K562 (cell line): ENCODE measurements at regions not wholly inside any gene's neighbourhood (a gene's known extent, or its start where the extent isn't known, plus 50 kb on each side); places are given as distances from the start of the nearest gene placed in this dataset.

Source experiments
- ATAC-seq: fragments of 200-7000 bp; cut with Tn5 transposase; 3 replicates; pipeline ENCODE4 v1.9.1; 2020; ENCODE audit warnings: moderate library complexity
- BruUV-seq: library from RNA; stranded (reverse); fragments of 400-500 nt; replicated peaks from 2 replicates; lab custom pipeline; 2021; lab: Mats Ljungman, UMichigan
- CTCF ChIA-PET: fragments of 300-600 bp; formaldehyde crosslinking; extraction: SDS; loops from one replicate; lab custom pipeline; 2021; ENCODE audit warnings: low intra/inter-chr PET ratio; lab: Yijun Ruan, JAX
- POLR2A ChIA-PET: fragments of 300-600, 350-650 bp; sonication (Branson Sonifier 250); formaldehyde crosslinking; extraction: SDS; loops from one replicate; lab custom pipeline; 2021; ENCODE audit warnings: antibody characterized with exemption, inconsistent platforms; lab: Yijun Ruan, JAX
- DNase-seq, 4 experiments: peaks; one replicate each; pipeline versions ENCODE4 v3.0.0 to v3.0.0-alpha.2; 2011 to 2018; ENCODE audit warnings: low spot score in 3 of 4, mixed read lengths in 3 of 4; ENCODE audit errors: extremely low read depth in 1 of 4
- FAIRE-seq: peaks from 2 replicates; lab custom pipeline; 2011; peaks lifted over from hg19 to GRCh38; lab: Jason Lieb, UNC
- H2AFZ ChIP-seq: 2 replicates; pipeline ENCODE4 v1.6.0; 2011; ENCODE audit warnings: low read depth, low read length, control low read depth, inconsistent platforms
- H3K27ac ChIP-seq: fragments of 200-600 bp; 3 replicates; pipeline ENCODE4 v1.8.0; 2011; ENCODE audit warnings: low read depth, mild to moderate bottlenecking, control low read depth, inconsistent platforms, low read length, moderate library complexity, mixed read lengths; ENCODE audit errors: extremely low read depth
- H3K27me3 ChIP-seq, 2 experiments: fragments of 300-600 bp in 1 of 2; 2 replicates in 1 of 2; 3 replicates in 1 of 2; pipeline versions ENCODE4 v1.6.0 to v1.8.0; 2011; ENCODE audit warnings: inconsistent platforms in 2 of 2, low read length in 2 of 2, mild to moderate bottlenecking in 1 of 2, mixed read lengths in 1 of 2, moderate library complexity in 1 of 2; ENCODE audit not compliant: control insufficient read depth in 2 of 2, insufficient read depth in 2 of 2
- H3K36me3 ChIP-seq: fragments of 300-600 bp; 3 replicates; pipeline ENCODE4 v1.8.0; 2011; ENCODE audit warnings: mild to moderate bottlenecking, low read length, inconsistent platforms; ENCODE audit not compliant: control insufficient read depth, insufficient read depth
- H3K4me1 ChIP-seq, 2 experiments: fragments of 200-600 bp in 1 of 2; replicated peaks in 1 of 2; 2 replicates in 1 of 2; 3 replicates in 1 of 2; pipeline versions ENCODE4 v1.5.1 to v1.8.0; 2011; ENCODE audit warnings: inconsistent platforms in 2 of 2, low read length in 2 of 2, mild to moderate bottlenecking in 1 of 2, mixed read lengths in 1 of 2, moderate library complexity in 1 of 2; ENCODE audit not compliant: control insufficient read depth in 2 of 2, insufficient read depth in 2 of 2
- H3K4me2 ChIP-seq: 2 replicates; pipeline ENCODE4 v1.6.1; 2011; ENCODE audit warnings: low read length, control low read depth, inconsistent platforms, mixed read lengths; ENCODE audit not compliant: insufficient read depth
- H3K4me3 ChIP-seq: fragments of 200-600 bp; sonication (generic), shearing (Covaris generic); 2 replicates; pipeline ENCODE4 v1.5.1; 2016; ENCODE audit warnings: control low read depth, inconsistent platforms
- H3K79me2 ChIP-seq: fragments of 200-600 bp; 3 replicates; pipeline ENCODE4 v1.8.0; 2011; ENCODE audit warnings: low read length, inconsistent platforms; ENCODE audit not compliant: control insufficient read depth, insufficient read depth
- H3K9ac ChIP-seq, 2 experiments: 2 replicates each; pipeline versions ENCODE4 v1.6.0 to v1.6.1; 2011; ENCODE audit warnings: low read depth in 2 of 2, low read length in 2 of 2, control low read depth in 1 of 2, inconsistent platforms in 1 of 2, mild to moderate bottlenecking in 1 of 2, mixed read lengths in 1 of 2; ENCODE audit not compliant: insufficient read depth in 1 of 2
- H3K9me1 ChIP-seq: one replicate; pipeline ENCODE4 v1.6.0; 2011; ENCODE audit warnings: inconsistent platforms, mild to moderate bottlenecking, low read length, moderate library complexity; ENCODE audit not compliant: control insufficient read depth, insufficient read depth
- H3K9me3 ChIP-seq: replicated peaks from 2 replicates; pipeline ENCODE4 v1.5.1; 2011; ENCODE audit warnings: low read depth, low read length, inconsistent platforms; ENCODE audit not compliant: control insufficient read depth, insufficient read depth
- H4K20me1 ChIP-seq: replicated peaks from 2 replicates; pipeline ENCODE4 v1.6.1; 2011; ENCODE audit warnings: low read length, inconsistent platforms, mixed read lengths; ENCODE audit not compliant: control insufficient read depth, insufficient read depth
- BRCA1 ChIP-seq, 2 experiments: fragments of 450-650 bp in 1 of 2; sonication (generic) in 1 of 2; formaldehyde crosslinking in 1 of 2; IDR thresholded peaks; 2 replicates each; pipeline versions ENCODE4 v1.5.0 to v1.6.1; 2017 to 2020; ENCODE audit warnings: mild to moderate bottlenecking in 1 of 2, missing genetic modification reagents in 1 of 2
- BRD4 ChIP-seq: fragments of 200-600 bp; sonication (generic); IDR thresholded peaks from 2 replicates; pipeline ENCODE4 v1.6.1; 2017; ENCODE audit warnings: inconsistent platforms
- BRD9 ChIP-seq: fragments of 450-650 bp; IDR thresholded peaks from 2 replicates; pipeline ENCODE4 v1.6.1; 2018; ENCODE audit warnings: low read depth; ENCODE audit not compliant: partially characterized antibody
- CBFA2T3 ChIP-seq: fragments of 450-650 bp; IDR thresholded peaks from 2 replicates; pipeline ENCODE4 v1.6.1; 2017
- CEBPB ChIP-seq: fragments of 450-650 bp; IDR thresholded peaks from 2 replicates; pipeline ENCODE4 v1.6.1; 2016; ENCODE audit warnings: missing genetic modification characterization, missing compliant biosample characterization
- CEBPG ChIP-seq, 3 experiments: fragments of 200-800 bp in 1 of 3; sonication (Bioruptor generic) in 1 of 3; sonication (generic) in 1 of 3; formaldehyde crosslinking in 1 of 3; IDR thresholded peaks in 2 of 3; conservative IDR thresholded peaks in 1 of 3; 2 replicates each; pipeline versions ENCODE4 v1.6.1 to v1.8.0; 2016 to 2022; ENCODE audit warnings: missing compliant biosample characterization in 2 of 3, missing genetic modification characterization in 2 of 3, mild to moderate bottlenecking in 1 of 3, missing genetic modification reagents in 1 of 3
- CSDE1 ChIP-seq, 2 experiments: fragments of 450-650 bp; IDR thresholded peaks; 2 replicates each; pipeline ENCODE4 v1.6.1; 2016; ENCODE audit warnings: mild to moderate bottlenecking in 1 of 2
- GABPB1 ChIP-seq: sonication (generic); formaldehyde crosslinking; IDR thresholded peaks from 2 replicates; pipeline ENCODE4 v1.8.0; 2022; ENCODE audit warnings: mild to moderate bottlenecking, missing genetic modification reagents
- GATAD2B ChIP-seq: fragments of 450-650 bp; IDR thresholded peaks from 2 replicates; pipeline ENCODE4 v1.6.1; 2017; ENCODE audit warnings: mild to moderate bottlenecking, borderline replicate concordance
- MTF1 ChIP-seq: fragments of 250-450 bp; sonication (Bioruptor Pico); IDR thresholded peaks from 2 replicates; pipeline ENCODE4 v1.9.0; 2021; ENCODE audit warnings: moderate library complexity, mild to moderate bottlenecking, inconsistent platforms, borderline replicate concordance
- NR2F6 ChIP-seq: fragments of 450-650 bp; formaldehyde crosslinking; IDR thresholded peaks from 2 replicates; pipeline ENCODE4 v1.4.0; 2020; ENCODE audit warnings: mild to moderate bottlenecking
- POLR3A ChIP-seq: IDR thresholded peaks from 2 replicates; pipeline ENCODE4 v1.6.1; 2011; ENCODE audit warnings: borderline replicate concordance, mild to moderate bottlenecking, moderate library complexity; ENCODE audit not compliant: insufficient read length, insufficient read depth; ENCODE audit errors: extremely low read depth
- RAD51 ChIP-seq: fragments of 450-650 bp; IDR thresholded peaks from 2 replicates; pipeline ENCODE4 v1.7.1; 2016; ENCODE audit warnings: low read depth, mild to moderate bottlenecking, borderline replicate concordance
- RB1 ChIP-seq: fragments of 450-650 bp; IDR thresholded peaks from 2 replicates; pipeline ENCODE4 v1.6.1; 2017; ENCODE audit warnings: low read depth, mild to moderate bottlenecking
- RCOR1 ChIP-seq, 2 experiments: IDR thresholded peaks; 2 replicates each; pipeline ENCODE4 v1.6.1; 2012; ENCODE audit warnings: low read depth in 2 of 2, low read length in 2 of 2, borderline replicate concordance in 1 of 2, improper control_type of control experiment in 1 of 2
- TCF7L2 ChIP-seq: fragments of 150-350 bp; IDR thresholded peaks from 2 replicates; pipeline ENCODE4 v1.6.1; 2016; ENCODE audit warnings: low read depth, mild to moderate bottlenecking, low read length, moderate library complexity
- ZBTB1 ChIP-seq: sonication (generic); formaldehyde crosslinking; IDR thresholded peaks from 2 replicates; pipeline ENCODE4 v1.8.1; 2023; ENCODE audit warnings: missing genetic modification reagents, low read depth, mild to moderate bottlenecking, borderline replicate concordance
- ZNF584 ChIP-seq: fragments of 200-800 bp; sonication (Bioruptor generic); IDR thresholded peaks from 2 replicates; pipeline ENCODE4 v1.6.1; 2016; ENCODE audit warnings: low read depth, mild to moderate bottlenecking, missing genetic modification characterization, missing compliant biosample characterization
- ZNF785 ChIP-seq: fragments of 250-450 bp; sonication (Bioruptor Pico); IDR thresholded peaks from 2 replicates; pipeline ENCODE4 v1.4.0; 2020; ENCODE audit warnings: mild to moderate bottlenecking
- WGBS: fragments of 100-300 bp; shearing (Covaris generic); methylation state at CpG from one replicate; pipeline ENCODE4 v1.1.6; 2016; ENCODE audit warnings: low coverage, mixed read lengths; ENCODE audit not compliant: insufficient coverage; ENCODE audit errors: missing lambda C conversion rate; 5-methylcytosine and 5-hydroxymethylcytosine counted together
- in situ Hi-C: fragments of 300-500 bp; cut with MboI; formaldehyde crosslinking; loops from 4 replicates; pipeline ENCODE4 v1.15.0; 2018; ENCODE audit warnings: inconsistent platforms, mixed read lengths
- intact Hi-C: fragments of 100-400 bp; cut with micrococcal nuclease; formaldehyde crosslinking; loops from 2 replicates; pipeline ENCODE4 v1.14.2; 2022
- TF ChIP-seq, protein P1 (sequence below): fragments of 200-400 bp; formaldehyde crosslinking; IDR thresholded peaks from 2 replicates; pipeline ENCODE4 v1.6.1; 2017; ENCODE audit warnings: mild to moderate bottlenecking, low read depth, low read length, moderate library complexity

DNA sequence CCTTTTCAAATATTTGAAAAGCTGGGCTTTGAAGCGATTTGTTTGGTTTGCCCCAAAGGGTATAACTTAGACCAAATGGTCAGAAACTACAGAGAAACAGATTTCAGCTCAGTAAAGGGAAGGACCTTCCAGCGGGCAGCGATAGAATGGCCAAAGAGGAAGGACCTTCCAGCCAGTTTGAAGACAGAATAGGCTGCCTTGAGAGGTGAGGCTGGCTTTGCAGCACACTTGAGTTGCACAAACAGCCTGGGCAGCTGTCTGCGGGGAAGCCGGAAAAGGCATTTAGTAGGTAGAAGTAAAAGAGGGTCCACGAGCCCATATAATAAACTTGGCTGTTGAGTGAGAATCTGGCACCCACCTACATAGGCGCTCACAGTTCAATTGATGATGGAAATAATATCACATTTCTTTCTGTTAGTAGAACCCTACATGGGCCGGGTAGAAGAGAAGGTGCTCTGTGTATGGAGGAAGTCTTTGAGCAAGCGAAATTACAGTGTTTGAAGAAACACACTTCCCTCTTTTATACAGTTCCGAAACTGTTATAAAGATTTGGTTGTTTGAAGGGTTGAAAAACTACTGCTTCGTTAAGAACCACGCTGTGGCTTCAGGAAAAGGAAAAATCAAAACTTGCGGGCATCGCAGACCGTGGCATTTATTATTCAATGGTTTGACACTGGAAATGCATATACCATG, 75.0 kb upstream of the SORBS2 start:
- Histone ChIP-seq H3K36me3 (no peaks in the 10 kb centered on the region), H3K9ac (no peak overlapping the region), H3K27me3 (peaks cover 0 to 4% of the 10 kb centered on the region in 2 experiments; a peak in 4 of 5 replicates), H4K20me1 (no peaks in the 10 kb centered on the region), H3K79me2 (no peaks in the 10 kb centered on the region), H3K9me3 (no peaks in the 10 kb centered on the region), H3K4me1 (no peaks in the 10 kb centered on the region), H3K9me1 (no peaks in the 10 kb centered on the region), H3K4me2 (no peak overlapping the region), H3K4me3 (no peak overlapping the region), H3K27ac (no peak overlapping the region), H2AFZ (no peak overlapping the region)
- in situ Hi-C loops (no loop called here), intact Hi-C loops (no loop called here)
- ChIA-PET CTCF (no interaction called here), POLR2A (interaction anchor here (0.6 kb wide), 1 partner anchor 1031 kb away, joined by 3 read pairs; no protein-coding TSS in a partner anchor)
- TF ChIP-seq TCF7L2 (no peak), RCOR1 (IDR thresholded peaks at IDR 0.05; ENCODE audit: borderline replicate concordance in 1 of 2, low read depth in 2 of 2, low read length in 2 of 2) (no peak), GATAD2B (no peak), CEBPB (no peak), CEBPG (CRISPR knock-in tag; IDR thresholded peaks at IDR 0.05) (no peak), CEBPG (tag; conservative IDR thresholded peaks at IDR 0.05 in 1 of 2, IDR thresholded peaks at IDR 0.05 in 1 of 2) (no peak), NR2F6 (no peak), ZBTB1 (CRISPR knock-in tag) (no peak), MTF1 (CRISPR knock-in tag) (no peak), POLR3A (no peak), GABPB1 (CRISPR knock-in tag) (no peak), RAD51 (no peak), ZNF785 (CRISPR knock-in tag) (no peak), BRD4 (no peak), CSDE1 (IDR thresholded peaks at IDR 0.05) (no peak), CBFA2T3 (no peak), BRD9 (no peak), RB1 (no peak), BRCA1 (IDR thresholded peaks at IDR 0.05) (no peak), BRCA1 (CRISPR knock-in tag; IDR thresholded peaks at IDR 0.05) (no peak), ZNF584 (no peak)
- TF ChIP-seq, protein P1, sequence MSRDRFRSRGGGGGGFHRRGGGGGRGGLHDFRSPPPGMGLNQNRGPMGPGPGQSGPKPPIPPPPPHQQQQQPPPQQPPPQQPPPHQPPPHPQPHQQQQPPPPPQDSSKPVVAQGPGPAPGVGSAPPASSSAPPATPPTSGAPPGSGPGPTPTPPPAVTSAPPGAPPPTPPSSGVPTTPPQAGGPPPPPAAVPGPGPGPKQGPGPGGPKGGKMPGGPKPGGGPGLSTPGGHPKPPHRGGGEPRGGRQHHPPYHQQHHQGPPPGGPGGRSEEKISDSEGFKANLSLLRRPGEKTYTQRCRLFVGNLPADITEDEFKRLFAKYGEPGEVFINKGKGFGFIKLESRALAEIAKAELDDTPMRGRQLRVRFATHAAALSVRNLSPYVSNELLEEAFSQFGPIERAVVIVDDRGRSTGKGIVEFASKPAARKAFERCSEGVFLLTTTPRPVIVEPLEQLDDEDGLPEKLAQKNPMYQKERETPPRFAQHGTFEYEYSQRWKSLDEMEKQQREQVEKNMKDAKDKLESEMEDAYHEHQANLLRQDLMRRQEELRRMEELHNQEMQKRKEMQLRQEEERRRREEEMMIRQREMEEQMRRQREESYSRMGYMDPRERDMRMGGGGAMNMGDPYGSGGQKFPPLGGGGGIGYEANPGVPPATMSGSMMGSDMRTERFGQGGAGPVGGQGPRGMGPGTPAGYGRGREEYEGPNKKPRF = no peak
- no peak for FAIRE-seq
- ATAC-seq = no peak
- no peak for DNase-seq
- BruUV-seq = no TSS peak
- under 1% methylated on average over 15 of the region's 15 CpGs for WGBS
